ENCODE measurements at regions not wholly inside any gene's neighbourhood (a gene's known extent, or its start where the extent isn't known, plus 50 kb on each side); places are given as distances from the start of the nearest gene placed in this dataset.
"Not testable (repeated sequence)": the region's sequence is repeated elsewhere in the genome, so short reads cannot be mapped to it uniquely, and the experiment has no call there.

GRCh38 chr3:6041894-6042293 is 819.0 kb upstream of the GRM7 start:
- Histone ChIP-seq H3K4me1 (ENCODE audit: insufficient read depth, low read length) (no peaks in the 10 kb centered on the region), H3K27me3 (ENCODE audit: insufficient read depth, low read length) (no peaks in the 10 kb centered on the region), H3K9me3 (ENCODE audit: control insufficient read depth in 1 of 2, low read length in 2 of 2) (no peaks in the 10 kb centered on the region), H3K36me3 (ENCODE audit: insufficient read depth, low read length) (no peaks in the 10 kb centered on the region), H3K4me3 (ENCODE audit: low read length in 2 of 2) (no peak overlapping the region), H3K27ac (ENCODE audit: low read depth, low read length) (no peak overlapping the region)
- Mint-ChIP-seq H3K27ac (no peak overlapping the region), H3K27me3 (no peaks in the 10 kb centered on the region), H3K4me1 (no peaks in the 10 kb centered on the region), H3K36me3 (no peaks in the 10 kb centered on the region), H3K4me3 (no peak overlapping the region), H3K9me3 (peaks cover 0 to 22% (median 12%) of the 10 kb centered on the region in 8 donors)
- intact Hi-C loops (cut with micrococcal nuclease), result no loop called here
- CTCF ChIA-PET (ENCODE audit: partially characterized antibody), result no interaction called here
- POLR2A ChIA-PET (ENCODE audit: partially characterized antibody), result no interaction called here
- no peak for DNase-seq

DNA sequence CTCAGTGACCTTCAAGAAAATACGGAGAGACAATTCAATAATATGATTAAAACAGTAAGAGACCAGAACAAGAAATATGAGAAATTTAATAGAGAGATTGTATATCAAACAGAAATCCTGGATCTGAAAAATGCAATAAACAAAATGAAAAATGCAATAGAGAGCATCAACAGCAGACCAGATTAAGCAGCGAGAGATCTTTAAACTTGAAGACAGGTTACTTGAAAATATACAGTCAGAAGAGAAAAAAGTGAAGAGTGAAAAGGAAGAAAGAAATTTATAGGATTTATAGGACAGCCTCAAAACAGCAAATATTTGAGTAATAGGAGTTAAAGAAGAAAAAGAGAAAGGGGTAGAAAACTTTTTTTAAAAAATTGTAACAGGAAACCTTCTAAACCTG is 813.9 kb upstream of the GRM7 start:
- H3K27me3 ChIP-seq (ENCODE audit: insufficient read depth, low read length), result no peaks in the 10 kb centered on the region
- Mint-ChIP-seq H3K27me3 (no peaks in the 10 kb centered on the region), H3K9me3 (peaks cover 0 to 35% (median 24%) of the 10 kb centered on the region in 8 donors), H3K36me3 (peaks cover 0 to 3% of the 10 kb centered on the region in 2 donors), H3K4me3 (peak overlapping the region in 1 of 8 donors; percentile 13), H3K27ac (no peak overlapping the region), H3K4me1 (no peaks in the 10 kb centered on the region)
- H3K9me3 ChIP-seq (ENCODE audit: control insufficient read depth in 1 of 2, low read length in 2 of 2), result no peaks in the 10 kb centered on the region
- no peaks in the 10 kb centered on the region for H3K36me3 ChIP-seq (ENCODE audit: insufficient read depth, low read length)
- POLR2A ChIA-PET (ENCODE audit: partially characterized antibody), result no interaction called here
- intact Hi-C loops (cut with micrococcal nuclease), result no loop called here
- H3K4me3 ChIP-seq (ENCODE audit: low read length in 2 of 2), result no peak overlapping the region
- DNase-seq, result no peak
- H3K4me1 ChIP-seq (ENCODE audit: insufficient read depth, low read length), result no peaks in the 10 kb centered on the region
- H3K27ac ChIP-seq (ENCODE audit: low read depth, low read length), result no peak overlapping the region
- CTCF ChIA-PET (ENCODE audit: partially characterized antibody), result no interaction called here

- no peaks in the 10 kb centered on the region for H3K9me3 ChIP-seq (ENCODE audit: control insufficient read depth in 1 of 2, low read length in 2 of 2)
- DNase-seq, result no peak
- Mint-ChIP-seq H3K27ac (no peak overlapping the region), H3K4me3 (no peak overlapping the region), H3K4me1 (no peaks in the 10 kb centered on the region), H3K27me3 (no peaks in the 10 kb centered on the region), H3K36me3 (no peaks in the 10 kb centered on the region), H3K9me3 (peaks cover 0 to 4% (median 0%) of the 10 kb centered on the region in 8 donors)
- no peak overlapping the region for H3K4me3 ChIP-seq (ENCODE audit: low read length in 2 of 2)
- H3K4me1 ChIP-seq (ENCODE audit: insufficient read depth, low read length), result no peaks in the 10 kb centered on the region
- no peaks in the 10 kb centered on the region for H3K36me3 ChIP-seq (ENCODE audit: insufficient read depth, low read length)
- CTCF ChIA-PET (ENCODE audit: partially characterized antibody), result no interaction called here
- POLR2A ChIA-PET (ENCODE audit: partially characterized antibody), result no interaction called here
- H3K27ac ChIP-seq (ENCODE audit: low read depth, low read length), result no peak overlapping the region
- no peaks in the 10 kb centered on the region for H3K27me3 ChIP-seq (ENCODE audit: insufficient read depth, low read length)
- intact Hi-C loops (cut with micrococcal nuclease), result no loop called here
These were observed 800.7 kb upstream of the GRM7 start for GRCh38 chr3:6060251-6060650.

DNA sequence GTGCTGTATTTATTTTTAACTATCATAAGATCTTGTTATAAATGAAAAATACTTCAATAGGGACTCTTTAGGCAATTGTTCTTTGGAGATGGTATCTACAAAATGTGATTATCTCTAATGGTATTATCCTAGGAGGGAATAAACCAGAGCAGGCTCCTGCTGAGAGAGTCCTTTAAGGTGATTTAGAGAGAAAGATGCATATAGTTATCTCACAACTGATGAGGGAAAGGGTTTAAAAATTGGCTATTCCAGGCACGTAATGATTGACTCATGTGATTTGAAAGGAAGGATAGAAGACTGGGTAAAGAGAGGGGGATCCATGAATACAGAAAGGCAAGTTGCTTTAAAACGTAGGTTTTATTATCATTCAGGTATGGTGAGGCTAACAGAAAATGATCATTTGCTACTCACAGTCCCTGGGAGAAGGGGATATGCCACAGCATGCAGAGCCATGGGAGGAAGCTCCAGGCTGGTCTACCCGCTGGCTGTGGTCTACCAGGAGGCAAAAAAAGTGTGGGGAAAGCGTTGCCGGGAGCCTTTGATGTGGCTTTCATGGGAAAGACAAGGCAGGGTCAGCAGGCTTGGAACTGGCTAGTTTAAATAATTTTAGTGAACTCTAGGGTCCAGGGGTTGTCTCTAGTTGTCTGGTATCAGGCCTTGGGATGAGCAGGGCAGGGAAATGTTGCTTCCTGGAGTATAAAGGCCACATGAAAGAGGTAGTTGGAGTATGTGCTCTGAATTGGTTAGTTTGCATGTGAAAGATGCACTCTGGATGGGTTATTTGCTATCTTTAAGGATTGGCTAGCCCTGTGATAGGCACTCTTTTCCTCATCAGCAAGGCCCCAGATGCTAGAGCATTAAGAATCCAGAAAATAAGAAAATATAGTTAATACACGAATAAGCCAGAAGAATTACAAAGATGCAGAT is 798.4 kb upstream of the GRM7 start:
- ChIA-PET POLR2A (ENCODE audit: partially characterized antibody) (no interaction called here), CTCF (ENCODE audit: partially characterized antibody) (no interaction called here)
- H3K36me3 ChIP-seq (ENCODE audit: insufficient read depth, low read length), result no peaks in the 10 kb centered on the region
- H3K4me3 ChIP-seq (ENCODE audit: low read length in 2 of 2), result no peak overlapping the region
- Mint-ChIP-seq H3K36me3 (no peaks in the 10 kb centered on the region), H3K4me3 (no peak overlapping the region), H3K9me3 (peaks cover 0 to 4% (median under 1%) of the 10 kb centered on the region in 8 donors), H3K27ac (no peak overlapping the region), H3K27me3 (no peaks in the 10 kb centered on the region), H3K4me1 (no peaks in the 10 kb centered on the region)
- no peak overlapping the region for H3K27ac ChIP-seq (ENCODE audit: low read depth, low read length)
- no peak for DNase-seq
- H3K4me1 ChIP-seq (ENCODE audit: insufficient read depth, low read length), result no peaks in the 10 kb centered on the region
- no peaks in the 10 kb centered on the region for H3K9me3 ChIP-seq (ENCODE audit: control insufficient read depth in 1 of 2, low read length in 2 of 2)
- intact Hi-C loops (cut with micrococcal nuclease), result no loop called here
- no peaks in the 10 kb centered on the region for H3K27me3 ChIP-seq (ENCODE audit: insufficient read depth, low read length)

DNA sequence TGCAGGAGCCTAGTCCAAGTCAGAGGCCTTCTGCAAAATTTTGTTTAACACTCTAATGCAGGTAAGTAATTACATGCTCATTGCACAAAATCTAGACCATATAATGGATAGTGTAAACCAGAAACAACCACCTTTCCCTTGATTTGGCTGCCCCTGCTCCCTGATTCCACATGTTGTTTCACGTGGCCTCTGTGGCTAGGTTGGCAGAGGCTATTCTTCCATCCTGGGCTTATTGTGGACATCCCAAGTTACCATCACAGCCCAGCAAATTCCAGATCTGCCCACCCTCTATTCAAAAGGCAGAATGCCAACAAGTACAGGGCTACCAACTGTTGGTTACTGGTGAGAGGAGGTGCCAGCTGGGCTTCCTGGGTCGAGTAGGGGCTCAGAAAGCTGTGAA is 794.5 kb upstream of the GRM7 start:
- H3K36me3 Mint-ChIP-seq, result no peaks in the 10 kb centered on the region
- H3K27ac Mint-ChIP-seq, result no peak overlapping the region
- H3K9me3 ChIP-seq (ENCODE audit: control insufficient read depth in 1 of 2, low read length in 2 of 2), result no peaks in the 10 kb centered on the region
- no peak overlapping the region for H3K4me3 ChIP-seq (ENCODE audit: low read length in 2 of 2)
- DNase-seq, result no peak
- H3K4me3 Mint-ChIP-seq, result no peak overlapping the region
- ChIA-PET POLR2A (ENCODE audit: partially characterized antibody) (no interaction called here), CTCF (ENCODE audit: partially characterized antibody) (no interaction called here)
- no peaks in the 10 kb centered on the region for H3K4me1 ChIP-seq (ENCODE audit: insufficient read depth, low read length)
- H3K9me3 Mint-ChIP-seq, result peaks cover 0 to 5% (median 0%) of the 10 kb centered on the region in 8 donors
- no peaks in the 10 kb centered on the region for H3K4me1 Mint-ChIP-seq
- H3K27ac ChIP-seq (ENCODE audit: low read depth, low read length), result no peak overlapping the region
- H3K36me3 ChIP-seq (ENCODE audit: insufficient read depth, low read length), result no peaks in the 10 kb centered on the region
- H3K27me3 ChIP-seq (ENCODE audit: insufficient read depth, low read length), result no peaks in the 10 kb centered on the region
- intact Hi-C loops (cut with micrococcal nuclease), result no loop called here
- H3K27me3 Mint-ChIP-seq, result no peaks in the 10 kb centered on the region

DNA sequence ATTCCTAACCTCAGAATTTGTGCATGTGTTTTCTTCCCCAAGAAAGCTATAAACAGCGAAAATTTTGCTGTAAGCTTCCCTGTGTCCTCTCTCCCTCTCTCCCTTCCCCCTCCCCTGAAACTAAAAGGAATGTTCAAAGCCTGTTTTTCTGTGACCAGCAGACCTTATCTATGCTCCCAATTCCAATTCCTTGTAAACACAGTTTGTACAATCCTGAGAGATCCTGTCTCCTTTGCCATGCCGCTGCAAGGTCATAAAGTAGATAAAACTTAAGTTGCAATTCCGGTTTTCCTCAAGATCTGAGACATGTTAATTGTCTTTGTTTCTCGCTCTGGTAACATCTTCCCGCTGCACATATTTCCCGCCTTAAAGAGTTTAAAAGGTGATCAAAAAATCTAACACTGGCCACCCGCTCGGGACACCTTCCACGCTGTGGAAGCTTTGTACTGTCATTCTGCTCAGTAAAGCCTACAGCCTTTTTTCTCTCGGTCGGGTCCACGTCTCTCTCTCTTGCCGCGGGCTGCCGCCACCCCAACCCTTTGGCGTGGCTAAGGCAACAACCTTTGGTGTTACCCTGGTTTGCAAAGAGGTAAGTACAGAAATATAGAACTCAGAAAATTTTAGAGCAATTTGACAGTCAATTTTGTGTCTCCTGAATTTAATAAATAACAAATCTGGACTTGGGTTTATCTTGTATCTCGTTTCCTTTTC is 793.9 kb upstream of the GRM7 start:
- H3K4me3 Mint-ChIP-seq; H3K9me3 Mint-ChIP-seq; H3K27ac ChIP-seq (ENCODE audit: low read depth, low read length); H3K36me3 ChIP-seq (ENCODE audit: insufficient read depth, low read length); H3K27me3 ChIP-seq (ENCODE audit: insufficient read depth, low read length); H3K27ac Mint-ChIP-seq; H3K4me3 ChIP-seq (ENCODE audit: low read length in 2 of 2); H3K9me3 ChIP-seq (ENCODE audit: control insufficient read depth in 1 of 2, low read length in 2 of 2); POLR2A ChIA-PET (ENCODE audit: partially characterized antibody); H3K4me1 ChIP-seq (ENCODE audit: insufficient read depth, low read length); H3K27me3 Mint-ChIP-seq; CTCF ChIA-PET (ENCODE audit: partially characterized antibody); DNase-seq; H3K4me1 Mint-ChIP-seq; H3K36me3 Mint-ChIP-seq; intact Hi-C loops (cut with micrococcal nuclease): not testable (repeated sequence)

DNA sequence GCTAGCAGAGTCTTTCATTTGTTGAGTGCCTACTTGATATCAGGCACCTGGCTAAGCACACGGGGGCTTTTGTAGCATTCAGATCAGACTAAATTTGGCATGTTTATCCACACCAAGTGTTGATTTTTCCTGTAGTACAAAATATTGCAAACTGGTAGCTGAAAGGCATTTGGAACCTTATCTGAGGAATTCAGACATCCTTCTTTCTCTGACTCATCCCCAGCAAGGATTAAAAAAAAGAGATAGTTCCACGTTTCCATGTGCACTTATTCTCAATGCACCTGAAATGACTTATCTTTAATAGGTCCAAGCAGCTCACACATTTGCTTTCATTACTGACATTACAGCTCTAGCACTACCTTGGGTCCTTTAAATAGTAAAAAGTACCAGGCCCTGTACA is 786.0 kb upstream of the GRM7 start:
- peaks cover 0 to 12% (median 5%) of the 10 kb centered on the region in 8 donors for H3K9me3 Mint-ChIP-seq
- Histone ChIP-seq H3K27ac (ENCODE audit: low read depth, low read length) (no peak overlapping the region), H3K27me3 (ENCODE audit: insufficient read depth, low read length) (no peaks in the 10 kb centered on the region), H3K9me3 (ENCODE audit: control insufficient read depth in 1 of 2, low read length in 2 of 2) (no peaks in the 10 kb centered on the region), H3K36me3 (ENCODE audit: insufficient read depth, low read length) (no peaks in the 10 kb centered on the region), H3K4me1 (ENCODE audit: insufficient read depth, low read length) (no peaks in the 10 kb centered on the region), H3K4me3 (ENCODE audit: low read length in 2 of 2) (no peak overlapping the region)
- POLR2A ChIA-PET (ENCODE audit: partially characterized antibody), result no interaction called here
- H3K36me3 Mint-ChIP-seq, result no peaks in the 10 kb centered on the region
- no peaks in the 10 kb centered on the region for H3K4me1 Mint-ChIP-seq
- H3K27me3 Mint-ChIP-seq, result no peaks in the 10 kb centered on the region
- CTCF ChIA-PET (ENCODE audit: partially characterized antibody), result no interaction called here
- no peak overlapping the region for H3K27ac Mint-ChIP-seq
- no peak overlapping the region for H3K4me3 Mint-ChIP-seq
- intact Hi-C loops (cut with micrococcal nuclease), result no loop called here
- no peak for DNase-seq

Measured in CD4-positive, alpha-beta memory T cell (primary cell).